ENCODE measurements at regions not wholly inside any gene's neighbourhood (a gene's known extent, or its start where the extent isn't known, plus 50 kb on each side); places are given as distances from the start of the nearest gene placed in this dataset.

- DNase-seq = no peak
These were observed 1029.0 kb downstream of the EFNB2 start for GRCh38 chr13:105506463-105506862.

GRCh38 chr13:105502193-105502592, 1033.3 kb downstream of the EFNB2 start:
- DNase-seq = peak; percentile 29 to 64 (median 64)

- peak in 1 of 3 experiments; percentile 6 for DNase-seq
These were observed 1037.9 kb downstream of the EFNB2 start for GRCh38 chr13:105497597-105497996.

- DNase-seq = no peak
These were observed 1043.2 kb downstream of the EFNB2 start for GRCh38 chr13:105492216-105492615.

DNA sequence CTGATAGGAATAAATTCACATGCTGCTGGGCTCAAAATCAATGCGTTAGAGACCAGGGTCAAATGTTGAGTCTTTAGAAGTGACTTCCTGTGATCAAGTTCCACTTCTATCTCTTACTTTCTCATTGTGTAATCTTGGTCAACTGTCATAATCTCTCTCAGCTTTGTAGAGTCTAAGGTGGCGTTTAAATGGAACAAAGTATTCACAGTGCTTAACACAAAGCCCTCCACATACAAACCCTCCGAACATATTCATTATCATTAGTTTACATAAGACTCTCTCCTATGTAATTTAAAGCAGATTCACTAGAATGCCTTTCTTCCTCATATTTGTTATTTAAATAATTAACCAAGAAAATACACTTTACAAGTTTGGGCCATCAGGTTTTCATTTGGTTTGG, 1044.1 kb downstream of the EFNB2 start:
- DNase-seq = peak in 1 of 3 experiments; percentile 38

DNA sequence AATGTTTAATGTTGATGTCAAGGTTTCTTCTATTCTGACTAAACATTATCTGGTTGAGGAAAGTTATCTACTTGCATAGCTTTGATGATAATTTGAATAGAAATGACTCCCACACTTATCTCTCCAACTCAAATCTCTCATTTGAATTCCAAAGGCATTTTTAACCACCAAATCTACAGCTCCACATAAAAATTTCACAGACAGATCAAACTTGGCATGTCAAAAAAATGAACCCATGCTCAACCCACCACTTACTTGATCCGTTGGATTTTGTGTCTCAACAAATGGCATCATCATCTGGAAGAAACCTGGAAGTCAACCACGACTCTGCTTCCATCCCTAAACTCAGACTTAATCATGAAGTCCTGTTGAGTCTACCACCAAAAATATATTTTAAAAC, 1050.4 kb downstream of the EFNB2 start:
- DNase-seq = no peak

DNA sequence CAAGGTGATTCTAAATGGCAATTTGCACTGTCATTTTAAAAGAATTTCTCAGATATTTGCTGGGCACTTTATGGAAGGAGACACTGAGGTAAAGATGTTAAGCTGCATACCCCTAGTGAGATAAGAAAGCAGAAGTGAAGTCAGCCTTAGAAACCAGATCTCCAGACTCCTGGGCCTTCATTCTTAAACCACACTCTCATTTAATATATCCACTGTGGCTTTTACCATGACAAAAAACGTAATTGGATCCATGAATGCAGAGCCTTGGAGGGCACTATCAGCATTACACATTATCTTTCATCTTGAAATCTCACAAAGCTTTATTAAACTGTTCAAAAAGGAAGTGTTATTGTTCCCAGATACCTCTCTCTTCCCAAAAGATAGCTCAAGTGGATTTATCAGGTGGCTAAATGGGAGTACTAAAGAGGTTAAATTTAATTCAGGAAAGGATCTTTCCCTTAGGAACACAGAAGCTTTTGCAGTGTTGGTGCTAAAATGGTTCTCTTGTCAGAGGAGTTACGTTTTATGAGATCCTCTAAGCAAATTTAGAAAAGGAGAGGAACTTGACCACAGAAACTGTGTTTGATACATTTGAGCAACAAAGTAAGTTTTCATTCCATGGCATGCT, 1060.4 kb downstream of the EFNB2 start:
- peak in 1 of 3 experiments; percentile 37 for DNase-seq

- no peak for DNase-seq
These were observed 1063.8 kb downstream of the EFNB2 start for GRCh38 chr13:105471673-105472072.

GRCh38 chr13:105466376-105466775, 1069.1 kb downstream of the EFNB2 start:
- DNase-seq = peak in 1 of 3 experiments; percentile 46

GRCh38 chr13:105465745-105466144, 1069.7 kb downstream of the EFNB2 start, which contains the start of gene DAOA:
TSS of gene DAOA (plus strand) at chr13:105466045.
- DNase-seq = no peak

DNA sequence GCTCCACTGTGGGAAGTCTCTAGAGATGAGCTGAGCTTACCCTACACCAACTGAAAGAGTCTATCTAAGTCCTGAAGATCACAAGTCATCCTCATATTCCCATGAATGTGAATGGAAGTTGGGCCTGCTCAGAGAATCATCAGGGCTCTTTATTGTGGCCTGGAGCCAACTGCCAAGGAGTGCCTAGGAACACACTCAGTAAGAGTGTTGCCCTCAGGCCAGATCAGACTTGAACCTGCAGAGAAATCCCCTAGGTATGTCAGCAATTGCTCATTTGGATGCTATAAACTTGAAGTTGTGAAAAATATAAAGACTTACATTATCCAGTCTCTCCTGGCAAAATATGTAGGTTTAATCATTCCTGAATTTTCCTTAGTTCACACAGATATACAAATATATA, 1070.2 kb downstream of the EFNB2 start:
- DNase-seq = no peak

- peak in 1 of 3 experiments; percentile 29 for DNase-seq
These were observed 1071.2 kb downstream of the EFNB2 start for GRCh38 chr13:105464249-105464648.

DNA sequence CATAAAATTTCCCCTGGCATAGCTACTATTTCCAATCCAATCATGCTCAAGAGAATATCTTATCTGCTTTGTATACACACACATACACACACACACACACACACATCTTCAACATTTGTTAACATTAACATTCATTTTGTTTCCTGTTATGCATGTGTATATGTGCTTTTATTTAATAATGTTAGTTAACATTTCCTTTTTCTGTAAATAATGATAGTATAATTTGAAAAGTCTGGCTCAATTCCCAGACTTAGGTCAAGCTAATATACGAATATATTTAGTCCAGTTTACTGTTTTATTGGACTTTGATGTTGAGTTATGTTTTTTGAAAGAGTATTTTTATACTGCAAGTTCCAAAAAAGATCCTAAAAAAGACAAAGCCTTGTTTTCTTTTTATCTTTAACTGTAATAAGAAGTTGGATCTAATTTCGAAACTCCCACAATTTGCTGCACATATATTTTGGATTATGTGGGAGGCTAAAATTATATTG, 1072.4 kb downstream of the EFNB2 start:
- DNase-seq = no peak

DNA sequence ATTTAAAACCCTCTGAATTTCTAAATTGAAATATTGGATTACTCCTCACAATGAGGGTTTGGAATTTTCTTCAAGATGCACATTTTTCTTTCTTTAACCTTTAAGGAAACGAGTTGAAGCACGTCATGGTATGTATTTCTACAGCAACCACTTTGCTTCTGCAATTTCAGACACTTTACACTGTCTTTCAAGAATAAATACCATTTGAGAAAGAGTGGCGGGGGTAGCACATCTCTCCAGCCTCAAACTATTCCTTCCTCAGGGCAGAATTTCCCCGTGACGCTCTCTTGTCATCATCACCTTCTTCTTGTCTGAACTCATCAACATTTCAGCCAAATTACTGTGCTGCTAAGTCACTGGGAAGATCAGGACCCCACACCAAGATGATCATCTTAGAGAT, 1073.4 kb downstream of the EFNB2 start:
- no peak for DNase-seq

DNA sequence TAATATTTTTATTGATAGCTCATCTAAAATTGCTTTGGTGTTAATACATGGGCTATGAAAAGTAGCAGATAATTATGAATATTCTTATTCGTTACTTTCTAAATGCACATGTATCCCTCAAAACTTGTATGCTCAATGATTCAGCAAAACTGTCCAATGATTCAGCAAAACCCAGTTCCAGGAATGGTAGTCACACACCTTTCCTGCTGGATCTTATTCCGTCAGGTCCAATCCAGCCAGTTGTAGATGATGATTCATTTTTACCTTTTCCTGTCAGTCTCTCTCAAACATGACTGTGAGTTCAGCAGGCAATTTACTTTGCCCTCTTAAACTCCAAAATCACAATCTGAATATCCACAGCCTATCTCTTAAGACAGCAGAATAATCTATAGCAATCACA, 1082.6 kb downstream of the EFNB2 start:
- no peak for DNase-seq

GRCh38 chr13:105450784-105451183, 1084.7 kb downstream of the EFNB2 start:
- no peak for DNase-seq

- no peak for DNase-seq
These were observed 1086.7 kb downstream of the EFNB2 start for GRCh38 chr13:105448811-105449210.

GRCh38 chr13:105446197-105446596, 1089.3 kb downstream of the EFNB2 start:
- DNase-seq = no peak

DNA sequence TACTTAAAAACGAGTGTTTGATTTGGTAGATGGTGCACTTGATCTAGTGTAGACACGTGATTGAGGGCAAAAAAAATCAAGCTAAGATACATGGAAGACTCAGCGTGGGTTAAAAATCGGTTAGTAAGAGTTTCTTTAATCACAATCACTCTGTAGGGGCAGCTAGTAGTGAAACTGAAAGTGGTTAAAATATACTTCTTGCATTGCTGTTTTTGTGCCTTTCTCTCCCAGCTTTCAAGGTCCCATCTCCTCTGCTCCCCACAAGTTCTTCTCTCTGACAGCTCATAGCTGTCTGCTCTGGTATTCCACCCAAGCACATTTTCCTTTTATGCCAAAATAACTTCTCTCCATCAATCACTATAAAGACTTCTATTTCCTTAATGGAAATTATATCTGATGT, 1089.7 kb downstream of the EFNB2 start:
- DNase-seq = no peak

DNA sequence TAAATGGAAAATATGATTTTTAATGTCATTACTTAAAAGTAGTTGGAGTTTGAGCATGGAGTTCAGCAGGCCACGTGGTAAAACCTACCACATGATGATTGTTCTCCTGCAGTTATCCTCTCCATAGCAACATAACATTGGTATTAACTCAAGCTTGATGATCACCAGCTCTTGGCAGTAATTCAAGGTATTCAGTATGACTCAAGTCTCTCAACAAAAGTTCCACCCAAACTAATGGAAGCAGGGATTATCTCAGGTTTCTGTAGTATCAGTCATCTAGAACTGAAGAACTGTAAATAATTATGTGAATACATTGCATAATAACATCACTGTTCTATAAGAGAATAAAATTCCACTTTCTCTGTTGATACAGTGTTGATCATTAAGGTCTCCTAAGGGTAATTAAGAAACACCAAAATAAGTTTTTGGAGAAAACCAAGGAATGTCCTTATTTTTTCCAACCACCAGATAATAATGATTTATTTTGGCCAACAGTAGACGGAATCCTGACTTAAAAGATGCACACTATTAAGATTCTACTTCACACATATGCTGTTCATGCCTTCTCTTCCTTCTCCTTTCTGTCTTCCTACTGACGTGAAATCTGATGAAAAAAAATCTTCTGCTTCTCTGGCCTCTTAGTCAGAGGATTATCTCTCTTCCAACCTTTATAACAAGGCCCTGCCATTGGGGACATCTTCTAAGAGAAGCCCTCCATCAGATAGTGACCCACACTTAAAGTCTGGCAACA, 1092.3 kb downstream of the EFNB2 start:
- DNase-seq = peak in 1 of 3 experiments; percentile 44

DNA sequence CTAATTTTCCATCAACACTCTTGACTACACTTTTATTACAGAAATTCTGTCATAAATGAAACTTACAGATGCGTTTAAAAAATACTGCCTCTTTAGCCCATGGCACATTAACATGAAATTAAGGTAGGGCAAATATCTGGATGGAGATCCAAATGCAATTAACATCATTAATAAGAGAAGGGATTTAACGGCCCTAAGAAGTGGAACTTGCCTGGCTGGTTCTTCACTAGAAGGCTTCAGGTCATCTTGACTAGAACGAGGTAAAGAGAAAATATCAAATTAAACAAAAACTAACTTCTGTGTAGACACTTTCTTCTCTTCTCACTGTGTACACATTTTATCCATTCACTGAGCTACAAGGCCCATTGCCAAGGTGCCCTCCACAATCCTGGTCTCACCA, 1093.4 kb downstream of the EFNB2 start:
- DNase-seq = no peak

DNA sequence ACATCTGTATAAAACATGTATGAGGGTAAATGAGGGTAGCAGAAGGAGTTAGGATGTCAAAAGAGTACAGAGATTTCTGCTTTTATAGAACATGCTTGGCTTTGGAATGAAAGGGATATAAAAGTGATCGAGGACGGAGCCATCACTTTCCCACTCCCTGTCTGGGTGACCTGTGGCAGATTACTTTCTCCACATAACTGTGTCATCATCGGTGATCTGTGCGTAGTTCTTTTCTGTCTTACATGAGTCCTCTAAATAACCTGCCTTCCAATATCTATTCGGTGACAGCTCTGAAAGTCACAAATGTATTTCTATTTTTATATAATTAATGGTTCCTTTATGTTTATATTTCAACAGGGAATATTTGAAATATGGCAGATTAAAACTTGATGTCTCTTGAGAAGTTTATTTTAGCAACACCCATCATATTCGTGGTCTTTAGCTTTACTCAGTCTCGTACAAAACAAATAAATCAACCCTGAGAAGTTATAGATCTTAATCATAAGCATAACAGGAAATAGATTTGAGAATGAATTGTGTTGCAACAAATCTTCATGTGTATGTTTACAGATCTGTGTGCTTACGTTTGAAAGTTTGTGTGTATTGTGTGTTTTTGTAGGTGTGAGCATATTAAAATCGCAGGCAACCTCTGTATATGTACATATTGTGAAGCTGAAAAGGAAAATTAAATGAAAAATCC, 1094.3 kb downstream of the EFNB2 start:
- DNase-seq = no peak

DNA sequence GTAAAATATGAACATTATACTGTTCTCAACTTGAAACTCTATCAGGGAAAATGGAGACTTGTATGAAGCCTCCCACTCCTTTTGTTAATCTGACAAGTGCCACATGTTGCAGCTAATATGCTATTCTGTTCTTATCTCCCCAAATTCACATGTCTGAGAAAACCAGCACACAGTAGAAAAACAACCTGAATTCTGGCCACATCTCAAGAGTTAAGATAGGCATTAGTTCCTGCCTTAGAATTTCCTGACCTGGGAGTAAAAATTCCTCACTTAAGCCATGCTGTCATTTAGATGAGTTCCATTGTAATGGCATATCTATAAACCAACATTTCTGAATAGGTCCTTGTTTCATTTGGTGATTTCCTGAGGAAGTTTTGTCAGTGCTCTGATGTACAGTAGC, 1098.5 kb downstream of the EFNB2 start:
- no peak for DNase-seq

DNA sequence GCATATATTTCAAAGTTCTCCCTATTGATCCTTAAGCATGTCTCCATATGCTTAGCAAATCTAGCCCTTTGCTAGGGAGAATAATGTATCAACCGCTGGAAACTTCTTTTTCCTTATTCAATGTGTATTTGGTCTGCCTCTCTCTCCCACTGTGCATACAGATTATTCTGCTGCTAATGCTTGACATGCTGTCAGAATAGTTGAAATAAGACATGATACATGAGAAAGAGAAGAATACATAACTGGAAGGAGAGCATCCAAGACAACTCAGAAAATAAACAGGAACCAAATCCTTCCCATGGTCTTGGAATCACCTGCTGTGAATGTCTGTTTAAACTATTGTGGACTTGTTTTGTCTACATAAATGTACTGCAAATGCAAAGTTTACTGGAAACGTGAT, 1103.0 kb downstream of the EFNB2 start:
- DNase-seq = no peak

Measured in NCI-H1417 (cell line).